ENCODE measurements at regions not wholly inside any gene's neighbourhood (a gene's known extent, or its start where the extent isn't known, plus 50 kb on each side); places are given as distances from the start of the nearest gene placed in this dataset.
"Not testable (repeated sequence)": the region's sequence is repeated elsewhere in the genome, so short reads cannot be mapped to it uniquely, and the experiment has no call there.

GRCh38 chr2:144011098-144011497, 508.8 kb downstream of the ZEB2 start:
- DNase-seq (ENCODE audit: low spot score): no peak

GRCh38 chr2:144010096-144010836, 509.7 kb downstream of the ZEB2 start:
- DNase-seq (ENCODE audit: low spot score): no peak

DNA sequence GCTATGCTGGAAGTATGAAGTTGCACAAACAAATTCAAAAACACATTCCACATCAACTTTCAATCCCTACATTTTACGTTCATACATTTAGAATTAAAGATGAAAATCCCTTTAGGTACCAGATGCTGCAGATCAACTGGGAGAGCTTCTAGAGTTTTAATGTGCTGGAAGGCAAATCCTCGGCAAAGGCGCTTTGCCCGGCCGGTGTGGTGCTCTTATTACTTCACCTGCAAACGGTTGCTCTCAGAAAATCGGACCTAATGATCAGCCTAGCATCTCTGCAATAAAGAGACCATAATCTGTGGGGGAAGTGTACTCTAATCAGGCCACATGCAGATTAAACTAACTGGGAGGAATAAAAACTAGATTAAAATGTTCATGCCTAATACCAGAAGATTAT, 513.8 kb downstream of the ZEB2 start:
- DNase-seq (ENCODE audit: low spot score): no peak

DNA sequence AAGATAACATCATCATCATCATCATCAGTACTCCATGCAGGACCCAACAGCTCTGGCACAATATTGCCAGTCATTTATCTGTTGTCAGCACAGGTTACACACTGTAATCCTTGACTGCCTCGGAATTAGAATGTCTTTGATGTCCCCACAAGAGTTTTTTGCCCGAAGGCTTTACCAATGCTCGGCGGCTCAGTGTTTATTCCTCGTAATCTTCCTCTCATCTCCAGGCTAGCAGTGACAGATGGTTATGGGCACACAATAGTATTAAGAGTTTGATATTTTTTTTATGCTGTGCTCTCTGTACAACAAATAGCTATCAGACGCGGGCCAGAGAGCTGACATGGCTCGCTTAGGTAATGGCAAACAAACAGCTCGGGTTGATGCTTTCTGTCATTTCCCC, 515.2 kb downstream of the ZEB2 start:
- no peak for DNase-seq (ENCODE audit: low spot score)

GRCh38 chr2:144003460-144004075, 516.4 kb downstream of the ZEB2 start:
- no peak for DNase-seq (ENCODE audit: low spot score)

GRCh38 chr2:143996974-143997373, 522.9 kb downstream of the ZEB2 start:
- DNase-seq (ENCODE audit: low spot score): no peak

DNA sequence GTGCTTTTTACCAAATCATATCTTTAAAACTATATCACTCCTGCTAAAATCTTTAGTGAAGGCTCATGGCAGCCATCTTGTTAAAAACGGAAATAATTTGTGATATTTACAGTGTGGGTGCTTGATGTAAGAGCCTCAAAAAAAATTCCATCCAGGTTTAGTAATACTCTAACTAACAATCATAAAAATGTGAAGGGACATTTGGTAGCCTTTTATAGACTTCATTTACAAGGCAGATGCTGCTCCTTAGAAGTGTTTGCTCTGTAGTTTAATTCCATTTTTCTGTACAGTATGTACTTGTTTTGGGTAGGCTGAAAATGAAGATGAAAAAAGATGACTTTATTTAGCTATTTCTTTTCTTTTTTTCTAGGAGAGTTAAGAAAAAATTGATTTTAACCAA, 525.0 kb downstream of the ZEB2 start:
- no peak for DNase-seq (ENCODE audit: low spot score)

DNA sequence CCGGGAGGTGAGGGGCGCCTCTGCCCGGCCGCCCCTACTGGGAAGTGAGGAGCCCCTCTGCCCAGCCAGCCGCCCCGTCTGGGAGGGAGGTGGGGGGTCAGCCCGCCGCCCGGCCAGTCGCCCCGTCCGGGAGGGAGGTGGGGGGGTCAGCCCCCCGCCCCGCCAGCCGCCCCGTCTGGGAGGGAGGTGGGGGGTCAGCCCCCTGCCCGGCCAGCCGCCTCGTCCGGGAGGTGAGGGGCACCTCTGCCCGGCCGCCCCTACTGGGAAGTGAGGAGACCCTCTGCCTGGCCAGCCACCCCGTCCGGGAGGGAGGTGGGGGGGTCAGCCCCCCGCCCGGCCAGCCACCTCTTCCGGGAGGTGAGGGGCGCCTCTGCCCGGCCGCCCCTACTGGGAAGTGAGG, 528.3 kb downstream of the ZEB2 start:
- not testable (repeated sequence) for DNase-seq (ENCODE audit: low spot score)

DNA sequence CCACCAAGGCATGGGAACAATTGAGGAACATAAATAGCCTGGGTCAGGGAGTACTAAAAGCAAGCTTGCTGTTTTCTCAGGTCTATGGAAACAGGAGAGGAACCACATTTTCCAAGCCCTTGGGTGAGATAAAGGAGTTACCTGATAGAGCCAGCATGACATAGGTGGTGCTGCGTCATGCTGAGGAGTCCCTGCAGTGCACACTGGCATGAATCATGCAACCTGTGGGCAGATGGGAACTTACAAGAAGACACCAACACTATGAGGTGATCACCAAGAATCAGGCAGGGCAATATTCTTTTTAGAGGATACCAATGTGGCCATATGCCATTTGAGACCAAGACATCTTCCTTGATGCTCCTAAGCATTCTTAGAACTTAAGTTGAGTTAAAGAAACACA, 531.8 kb downstream of the ZEB2 start:
- DNase-seq (ENCODE audit: low spot score): no peak

DNA sequence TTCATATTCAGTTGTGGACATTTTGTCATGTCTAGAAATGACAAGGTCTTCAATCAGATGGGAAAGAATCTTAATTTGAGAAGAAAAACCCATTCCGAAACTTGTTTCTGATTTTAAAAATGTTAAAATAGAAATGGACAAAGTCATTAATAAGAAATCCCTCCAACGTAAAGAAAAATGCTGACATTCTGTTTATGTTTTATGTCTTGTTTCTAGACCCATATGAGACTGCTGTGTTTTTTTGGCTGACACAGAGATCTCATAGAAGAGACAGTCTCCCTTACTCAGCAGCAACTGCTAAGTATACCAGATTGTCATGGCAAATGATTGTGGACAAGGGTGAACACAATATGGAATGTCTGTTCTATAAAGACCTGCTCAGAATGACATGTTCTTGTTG, 538.5 kb downstream of the ZEB2 start:
- DNase-seq (ENCODE audit: low spot score): no peak

DNA sequence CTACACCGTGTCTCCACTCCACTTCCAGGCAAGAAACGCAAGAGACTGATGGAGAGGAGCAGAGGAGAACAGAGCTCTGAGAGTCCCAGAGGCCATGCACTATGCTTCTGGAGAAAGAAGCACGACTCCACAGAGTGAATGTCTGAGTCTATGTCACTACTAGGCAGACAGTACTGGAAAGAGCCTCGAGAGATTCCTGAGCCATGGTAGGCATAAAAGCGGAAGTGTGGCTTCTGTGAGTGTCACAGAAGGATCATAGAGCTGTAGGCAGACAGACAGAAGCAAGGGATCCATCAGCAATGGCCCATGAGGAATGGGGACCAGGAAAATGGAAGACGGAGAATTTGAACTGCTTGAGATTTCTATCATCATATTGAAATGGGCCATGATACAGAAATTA, 542.6 kb downstream of the ZEB2 start:
- no peak for DNase-seq (ENCODE audit: low spot score)

GRCh38 chr2:143975216-143975615, 544.7 kb downstream of the ZEB2 start:
- DNase-seq (ENCODE audit: low spot score): no peak

DNA sequence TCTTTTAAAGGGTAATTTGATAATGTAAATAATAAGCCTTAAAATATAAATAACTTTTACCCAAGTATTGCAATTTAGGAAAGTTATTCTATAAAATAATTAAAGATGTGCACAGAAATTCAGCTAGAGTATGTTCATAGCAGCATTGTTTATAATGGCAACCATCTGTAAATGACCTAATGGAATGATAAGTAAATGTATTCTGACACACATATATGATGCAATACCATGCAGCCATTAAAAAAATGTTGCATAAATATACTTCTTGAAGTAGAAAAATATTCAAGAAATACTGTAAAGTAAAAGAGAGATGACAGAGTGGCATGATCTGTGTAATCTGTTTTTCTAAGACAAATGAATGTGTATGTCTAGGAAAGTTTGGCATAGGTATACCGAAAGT, 545.7 kb downstream of the ZEB2 start:
- DNase-seq (ENCODE audit: low spot score): no peak

DNA sequence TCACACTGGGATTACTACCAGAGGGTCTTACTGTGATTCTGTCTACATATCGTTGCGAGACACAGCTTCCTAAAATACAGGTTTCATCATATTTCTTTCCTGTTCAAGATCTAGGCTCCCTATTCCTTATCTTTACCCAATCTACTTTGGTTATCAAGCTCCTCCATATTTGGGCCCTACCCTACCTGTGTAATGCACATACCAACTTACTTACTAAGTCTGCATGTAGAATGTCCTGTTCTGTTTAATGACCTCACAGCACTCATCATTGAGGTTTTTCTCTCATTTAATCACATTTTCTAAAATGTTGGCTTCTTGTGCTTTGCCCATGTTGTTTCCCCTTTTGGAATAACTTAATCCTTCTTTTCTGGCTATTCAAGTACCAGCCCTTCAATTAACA, 551.1 kb downstream of the ZEB2 start:
- DNase-seq (ENCODE audit: low spot score): no peak

GRCh38 chr2:143968360-143968759, 551.6 kb downstream of the ZEB2 start:
- no peak for DNase-seq (ENCODE audit: low spot score)

- no peak for DNase-seq (ENCODE audit: low spot score)
Measured at GRCh38 chr2:143965493-143966164, 554.3 kb downstream of the ZEB2 start.

DNA sequence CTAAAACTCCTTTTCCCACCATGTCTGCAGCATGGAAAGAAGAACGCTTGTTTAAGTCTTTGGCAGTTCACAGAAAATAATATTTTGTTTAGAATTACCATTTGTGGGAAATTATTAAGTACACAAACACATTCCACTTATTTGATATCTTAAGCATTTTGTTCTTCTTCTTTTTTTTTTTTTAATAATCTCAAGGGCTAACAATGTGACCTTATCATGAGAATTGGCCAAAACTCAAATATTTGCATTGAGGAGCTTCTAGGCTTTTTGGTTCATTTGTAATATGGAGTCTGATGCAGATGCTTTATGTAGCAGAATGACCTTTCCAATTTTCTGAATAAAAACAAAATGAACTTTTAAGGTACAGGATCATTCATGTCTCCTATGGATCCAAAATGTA, 555.0 kb downstream of the ZEB2 start:
- DNase-seq (ENCODE audit: low spot score): no peak

DNA sequence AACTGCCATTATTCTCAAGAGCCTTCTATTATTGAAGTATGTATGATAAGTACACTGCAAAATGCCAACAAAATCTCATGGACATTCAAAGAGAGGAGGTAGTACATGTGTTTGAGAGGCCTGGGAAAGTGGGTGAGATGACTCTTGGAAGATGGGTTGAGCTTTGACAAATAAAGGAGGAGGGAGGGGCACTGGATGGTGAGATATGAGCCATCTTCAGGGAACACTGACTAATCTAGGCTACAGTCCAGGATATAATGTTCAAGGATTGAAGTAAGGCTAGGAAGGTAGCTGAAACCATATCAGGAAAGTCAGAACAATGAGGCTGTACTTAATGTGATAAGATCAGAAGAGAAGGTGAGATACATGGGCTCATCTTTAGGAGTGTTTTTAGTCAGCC, 559.7 kb downstream of the ZEB2 start:
- DNase-seq (ENCODE audit: low spot score): peak; percentile 3

DNA sequence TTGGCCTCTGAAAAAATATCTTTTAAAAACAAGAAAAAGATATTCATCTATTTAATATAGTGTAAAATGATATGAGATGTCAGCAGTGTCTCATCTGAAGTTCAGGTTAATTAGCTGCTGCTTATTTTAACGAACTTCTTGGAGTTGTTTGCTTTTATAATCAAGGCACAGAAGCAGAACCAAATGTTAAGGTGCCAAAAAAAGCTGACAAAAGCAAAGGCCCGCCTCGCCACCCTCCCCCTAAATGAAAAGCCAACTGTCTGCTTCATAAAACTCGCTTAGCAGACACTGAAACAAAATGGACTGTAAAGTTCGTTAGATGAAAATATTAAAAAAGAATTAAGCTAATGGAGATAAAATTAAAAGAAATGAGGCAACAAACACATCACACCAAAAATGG, 562.6 kb downstream of the ZEB2 start:
- DNase-seq (ENCODE audit: low spot score): no peak

DNA sequence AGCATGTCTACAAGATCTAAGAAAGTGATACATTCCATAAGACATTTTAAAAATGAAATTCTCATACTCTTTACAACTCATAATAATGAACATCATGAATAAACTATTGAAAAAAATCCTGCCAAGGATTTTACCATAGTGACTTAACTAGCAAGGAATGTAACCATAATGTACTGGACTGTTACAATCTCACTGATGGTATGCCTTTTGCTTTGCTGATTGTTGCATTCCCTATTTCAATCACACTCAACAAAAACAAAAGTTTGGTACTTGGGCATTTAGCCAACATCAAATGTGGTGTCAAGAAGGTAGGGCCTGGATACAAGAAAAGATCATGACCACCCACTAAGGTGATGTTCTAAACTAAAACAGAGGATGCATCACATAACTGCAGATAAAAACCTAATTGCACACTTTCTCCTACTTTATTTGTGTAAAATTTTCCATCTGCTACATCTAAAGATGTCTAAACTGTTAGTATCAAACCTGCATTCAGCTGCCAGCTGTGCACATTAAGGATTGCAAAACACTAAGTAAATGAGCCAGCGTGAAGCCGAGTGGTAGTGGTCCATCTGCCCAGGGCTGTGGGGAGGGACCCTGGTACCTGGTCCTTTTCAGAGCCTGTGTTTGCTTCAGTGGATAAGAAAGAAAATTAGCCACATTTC, 564.4 kb downstream of the ZEB2 start:
- DNase-seq (ENCODE audit: low spot score): peak; percentile 30

DNA sequence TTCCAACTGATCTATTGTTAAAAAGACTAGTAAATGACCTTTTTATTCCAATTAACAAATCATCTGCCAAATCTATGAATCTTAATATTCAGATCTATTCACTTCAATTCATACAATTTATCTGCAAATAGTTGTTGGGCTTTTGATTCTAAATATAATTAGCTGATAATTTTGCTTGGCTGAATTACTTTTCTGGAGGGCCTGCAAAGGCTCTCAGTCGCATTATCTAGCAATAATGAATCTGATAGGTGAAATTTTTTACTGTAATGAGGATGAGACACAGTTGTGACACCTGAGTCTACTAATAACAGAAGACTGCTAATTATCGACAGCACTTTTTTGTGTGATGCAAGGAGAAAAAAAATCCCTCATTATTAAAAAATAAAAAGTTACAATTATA, 565.1 kb downstream of the ZEB2 start:
- DNase-seq (ENCODE audit: low spot score): no peak

DNA sequence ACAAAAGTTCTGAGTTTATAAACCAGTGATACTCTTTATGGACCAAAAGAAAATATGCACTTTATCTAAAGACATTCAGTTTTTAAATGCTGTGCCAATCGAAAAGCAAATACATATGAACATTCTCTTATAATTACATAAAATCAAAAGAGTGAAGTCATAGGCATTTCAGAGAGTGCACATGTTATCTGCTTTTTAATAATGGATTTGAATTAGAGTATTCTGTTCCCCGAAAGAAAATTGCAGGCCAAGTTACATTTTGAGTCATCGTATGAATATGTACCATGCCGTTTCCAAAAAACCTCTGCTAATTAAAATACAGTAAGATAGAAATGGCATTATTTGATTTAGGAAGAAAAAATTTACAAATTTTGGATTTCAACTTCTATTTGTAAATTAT, 565.7 kb downstream of the ZEB2 start:
- DNase-seq (ENCODE audit: low spot score): no peak

Data from A172 (cell line).